ENCODE measurements at regions not wholly inside any gene's neighbourhood (a gene's known extent, or its start where the extent isn't known, plus 50 kb on each side); places are given as distances from the start of the nearest gene placed in this dataset.

DNA sequence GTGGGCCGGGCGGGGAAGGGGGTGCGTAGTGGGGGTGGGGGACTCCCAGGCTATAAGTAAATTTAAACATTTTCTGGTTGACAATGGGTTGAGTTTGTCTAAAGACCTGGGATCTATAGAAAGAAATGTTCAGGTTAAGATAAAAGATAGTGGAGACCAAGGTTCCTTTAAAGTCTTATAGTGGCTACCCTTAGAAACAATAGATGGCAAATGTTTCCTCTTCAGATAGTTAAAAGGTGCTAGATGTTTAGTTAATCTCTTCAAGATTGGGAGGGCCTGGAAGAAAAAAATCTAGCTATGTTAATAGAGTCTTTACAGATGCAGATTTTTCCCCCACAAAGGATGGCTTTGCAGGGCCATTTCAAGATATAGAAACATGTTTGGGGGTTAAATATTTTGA lies 446.4 kb upstream of the FKBP1C start:
- no peaks in the 10 kb centered on the region for H3K9me3 ChIP-seq (ENCODE audit: low read length)
- H3K4me3 ChIP-seq (ENCODE audit: low read depth, low read length, poor library complexity, severe bottlenecking) = no peak overlapping the region
- H3K4me1 ChIP-seq (ENCODE audit: insufficient read depth, low read length, severe bottlenecking) = no peaks in the 10 kb centered on the region
- TF ChIP-seq, protein P1, sequence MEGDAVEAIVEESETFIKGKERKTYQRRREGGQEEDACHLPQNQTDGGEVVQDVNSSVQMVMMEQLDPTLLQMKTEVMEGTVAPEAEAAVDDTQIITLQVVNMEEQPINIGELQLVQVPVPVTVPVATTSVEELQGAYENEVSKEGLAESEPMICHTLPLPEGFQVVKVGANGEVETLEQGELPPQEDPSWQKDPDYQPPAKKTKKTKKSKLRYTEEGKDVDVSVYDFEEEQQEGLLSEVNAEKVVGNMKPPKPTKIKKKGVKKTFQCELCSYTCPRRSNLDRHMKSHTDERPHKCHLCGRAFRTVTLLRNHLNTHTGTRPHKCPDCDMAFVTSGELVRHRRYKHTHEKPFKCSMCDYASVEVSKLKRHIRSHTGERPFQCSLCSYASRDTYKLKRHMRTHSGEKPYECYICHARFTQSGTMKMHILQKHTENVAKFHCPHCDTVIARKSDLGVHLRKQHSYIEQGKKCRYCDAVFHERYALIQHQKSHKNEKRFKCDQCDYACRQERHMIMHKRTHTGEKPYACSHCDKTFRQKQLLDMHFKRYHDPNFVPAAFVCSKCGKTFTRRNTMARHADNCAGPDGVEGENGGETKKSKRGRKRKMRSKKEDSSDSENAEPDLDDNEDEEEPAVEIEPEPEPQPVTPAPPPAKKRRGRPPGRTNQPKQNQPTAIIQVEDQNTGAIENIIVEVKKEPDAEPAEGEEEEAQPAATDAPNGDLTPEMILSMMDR (IDR thresholded peaks at IDR 0.05; ENCODE audit: low read length) = no peak
- TF ChIP-seq EZH2 (IDR thresholded peaks at IDR 0.05; ENCODE audit: borderline replicate concordance, low read length) = no peak
- no peak overlapping the region for H3K4me2 ChIP-seq (ENCODE audit: low read length)
- H3F3A ChIP-seq (ENCODE audit: insufficient read depth, low read length) = no peaks in the 10 kb centered on the region
- no peaks in the 10 kb centered on the region for H3K27me3 ChIP-seq (ENCODE audit: insufficient read depth, low read length)
- no peaks in the 10 kb centered on the region for H3K36me3 ChIP-seq (ENCODE audit: insufficient read depth, low read length)
- H3K9ac ChIP-seq (ENCODE audit: low read length) = no peak overlapping the region
- H3K79me2 ChIP-seq (ENCODE audit: insufficient read depth, low read length) = no peaks in the 10 kb centered on the region
- no peaks in the 10 kb centered on the region for H3K9me2 ChIP-seq (ENCODE audit: low read depth, low read length)
- no peak overlapping the region for H3K27ac ChIP-seq (ENCODE audit: low read depth, low read length, poor library complexity, severe bottlenecking)
- H4K20me1 ChIP-seq (ENCODE audit: insufficient read depth, low read length) = no peaks in the 10 kb centered on the region
- no peak overlapping the region for H2AFZ ChIP-seq (ENCODE audit: low read length)

DNA sequence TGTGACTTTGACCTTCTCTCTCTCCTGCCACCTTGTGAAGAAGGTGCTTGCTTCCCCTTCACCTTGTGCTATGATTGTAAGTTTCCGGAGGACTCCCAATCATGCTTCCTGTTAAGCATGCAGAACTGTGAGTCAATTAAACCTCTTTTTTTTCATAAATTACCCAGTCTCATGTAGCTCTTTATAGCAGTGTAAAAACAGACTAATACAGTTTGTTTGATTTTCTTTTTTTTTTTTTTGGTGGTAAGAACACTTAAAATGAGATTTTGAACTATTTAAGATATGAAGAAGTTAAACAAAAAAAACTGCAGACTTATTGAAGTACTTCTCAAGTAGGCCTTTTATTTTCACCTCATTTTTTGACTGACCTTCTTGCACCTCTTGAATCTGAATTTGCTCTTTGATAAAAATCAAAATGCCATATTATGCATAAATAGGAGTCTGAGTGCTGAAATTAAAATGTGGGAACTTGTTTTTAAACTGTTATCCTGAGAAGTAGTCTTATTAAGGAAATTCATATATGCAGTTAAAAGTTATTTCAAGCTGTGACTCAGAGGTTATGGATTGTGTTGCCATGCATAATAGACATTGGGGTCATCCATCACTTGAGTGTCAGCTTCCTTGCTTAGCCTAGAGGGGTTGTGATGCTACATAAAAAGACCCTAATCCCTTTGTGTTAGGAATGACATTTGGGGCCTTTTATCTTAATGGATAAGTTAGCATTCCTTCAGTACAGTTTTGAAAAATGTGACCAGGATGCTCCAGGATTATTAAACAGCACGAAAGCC lies 447.9 kb upstream of the FKBP1C start:
- H3K9me2 ChIP-seq (ENCODE audit: low read depth, low read length) = no peaks in the 10 kb centered on the region
- no peaks in the 10 kb centered on the region for H4K20me1 ChIP-seq (ENCODE audit: insufficient read depth, low read length)
- H3K27me3 ChIP-seq (ENCODE audit: insufficient read depth, low read length) = no peaks in the 10 kb centered on the region
- H3K9ac ChIP-seq (ENCODE audit: low read length) = no peak overlapping the region
- H3K9me3 ChIP-seq (ENCODE audit: low read length) = no peaks in the 10 kb centered on the region
- H3K4me1 ChIP-seq (ENCODE audit: insufficient read depth, low read length, severe bottlenecking) = no peaks in the 10 kb centered on the region
- no peaks in the 10 kb centered on the region for H3F3A ChIP-seq (ENCODE audit: insufficient read depth, low read length)
- no peak overlapping the region for H3K27ac ChIP-seq (ENCODE audit: low read depth, low read length, poor library complexity, severe bottlenecking)
- no peak overlapping the region for H2AFZ ChIP-seq (ENCODE audit: low read length)
- no peaks in the 10 kb centered on the region for H3K79me2 ChIP-seq (ENCODE audit: insufficient read depth, low read length)
- TF ChIP-seq EZH2 (IDR thresholded peaks at IDR 0.05; ENCODE audit: borderline replicate concordance, low read length) = no peak
- TF ChIP-seq, protein P1 (IDR thresholded peaks at IDR 0.05; ENCODE audit: low read length) = no peak
- H3K4me3 ChIP-seq (ENCODE audit: low read depth, low read length, poor library complexity, severe bottlenecking) = no peak overlapping the region
- H3K36me3 ChIP-seq (ENCODE audit: insufficient read depth, low read length) = no peaks in the 10 kb centered on the region
- H3K4me2 ChIP-seq (ENCODE audit: low read length) = no peak overlapping the region

GRCh38 chr6:62746968-62747367 lies 460.9 kb upstream of the KHDRBS2 start:
- no peak overlapping the region for H3K27ac ChIP-seq (ENCODE audit: low read depth, low read length, poor library complexity, severe bottlenecking)
- H3K4me2 ChIP-seq (ENCODE audit: low read length) = no peak overlapping the region
- no peaks in the 10 kb centered on the region for H3K36me3 ChIP-seq (ENCODE audit: insufficient read depth, low read length)
- H3K9me2 ChIP-seq (ENCODE audit: low read depth, low read length) = no peaks in the 10 kb centered on the region
- no peak overlapping the region for H3K9ac ChIP-seq (ENCODE audit: low read length)
- H2AFZ ChIP-seq (ENCODE audit: low read length) = no peak overlapping the region
- no peaks in the 10 kb centered on the region for H3K4me1 ChIP-seq (ENCODE audit: insufficient read depth, low read length, severe bottlenecking)
- no peaks in the 10 kb centered on the region for H3F3A ChIP-seq (ENCODE audit: insufficient read depth, low read length)
- no peaks in the 10 kb centered on the region for H3K9me3 ChIP-seq (ENCODE audit: low read length)
- no peaks in the 10 kb centered on the region for H4K20me1 ChIP-seq (ENCODE audit: insufficient read depth, low read length)
- no peak for TF ChIP-seq EZH2 (IDR thresholded peaks at IDR 0.05; ENCODE audit: borderline replicate concordance, low read length)
- TF ChIP-seq, protein P1 (IDR thresholded peaks at IDR 0.05; ENCODE audit: low read length) = no peak
- H3K4me3 ChIP-seq (ENCODE audit: low read depth, low read length, poor library complexity, severe bottlenecking) = no peak overlapping the region
- H3K79me2 ChIP-seq (ENCODE audit: insufficient read depth, low read length) = no peaks in the 10 kb centered on the region
- H3K27me3 ChIP-seq (ENCODE audit: insufficient read depth, low read length) = no peaks in the 10 kb centered on the region

Data from OCI-LY1 (cell line).